WTC11 (cell line): ENCODE measurements at regions not wholly inside any gene's neighbourhood (a gene's known extent, or its start where the extent isn't known, plus 50 kb on each side); places are given as distances from the start of the nearest gene placed in this dataset.

Experiments
- ATAC-seq: fragments of 200-7000 bp; cut with Tn5 transposase; 2 replicates; pipeline ENCODE4 v1.10.0; 2021; ENCODE audit warnings: mild to moderate bottlenecking, moderate library complexity
- CTCF ChIA-PET: fragments of 300-600 bp; sonication (Branson Sonifier 250); formaldehyde crosslinking; loops from one replicate; lab custom pipeline; 2021; ENCODE audit warnings: antibody characterized with exemption; lab: Charles Lee
- POLR2A ChIA-PET: fragments of 350-600 bp; sonication (Branson Sonifier 250); formaldehyde crosslinking; loops from one replicate; lab custom pipeline; 2021; ENCODE audit warnings: antibody characterized with exemption; lab: Charles Lee
- DNase-seq: peaks from one replicate; pipeline ENCODE4 v3.0.0; 2021; ENCODE audit warnings: low spot score
- H3K27ac Mint-ChIP-seq: 2 replicates; pipeline ENCODE4 v1.8.0; 2021; ENCODE audit warnings: mixed read lengths
- H3K27me3 Mint-ChIP-seq: 2 replicates; pipeline ENCODE4 v1.8.0; 2021; ENCODE audit warnings: low read depth, mild to moderate bottlenecking, moderate library complexity, mixed read lengths
- H3K36me3 Mint-ChIP-seq: 2 replicates; pipeline ENCODE4 v1.8.0; 2021; ENCODE audit warnings: mixed read lengths
- H3K4me1 Mint-ChIP-seq: 2 replicates; pipeline ENCODE4 v1.8.0; 2022; ENCODE audit warnings: mixed read lengths
- H3K4me3 Mint-ChIP-seq: 2 replicates; pipeline ENCODE4 v1.8.0; 2021; ENCODE audit warnings: mild to moderate bottlenecking, moderate library complexity, mixed read lengths
- H3K9me3 Mint-ChIP-seq: 2 replicates; pipeline ENCODE4 v1.8.0; 2021; ENCODE audit warnings: mixed read lengths
- ATF1 ChIP-seq: sonication (generic); formaldehyde crosslinking; IDR thresholded peaks from 2 replicates; pipeline ENCODE4 v1.8.1; 2023; ENCODE audit warnings: mild to moderate bottlenecking, moderate library complexity, missing genetic modification reagents
- ETV6 ChIP-seq: sonication (generic); formaldehyde crosslinking; IDR thresholded peaks from 2 replicates; pipeline ENCODE4 v1.8.1; 2022; ENCODE audit warnings: mild to moderate bottlenecking, missing genetic modification reagents
- FOXJ3 ChIP-seq: sonication (generic); formaldehyde crosslinking; IDR thresholded peaks from 2 replicates; pipeline ENCODE4 v1.9.0; 2021; ENCODE audit warnings: missing genetic modification reagents, mild to moderate bottlenecking, borderline replicate concordance
- FOXK1 ChIP-seq: sonication (generic); formaldehyde crosslinking; IDR thresholded peaks from 2 replicates; pipeline ENCODE4 v1.8.0; 2022; ENCODE audit warnings: mild to moderate bottlenecking, moderate library complexity, missing genetic modification reagents
- GABPB1 ChIP-seq: sonication (generic); formaldehyde crosslinking; IDR thresholded peaks from 2 replicates; pipeline ENCODE4 v1.8.1; 2023; ENCODE audit warnings: mild to moderate bottlenecking, missing genetic modification reagents
- GRHL2 ChIP-seq: fragments of 250-450 bp; sonication (Bioruptor Pico); IDR thresholded peaks from 2 replicates; pipeline ENCODE4 v1.8.0; 2022; ENCODE audit warnings: mild to moderate bottlenecking, moderate library complexity; ENCODE audit not compliant: insufficient replicate concordance, severe bottlenecking
- GTF2I ChIP-seq: fragments of 250-450 bp; sonication (Bioruptor Pico); conservative IDR thresholded peaks from 2 replicates; pipeline ENCODE4 v1.4.0; 2021; ENCODE audit warnings: mild to moderate bottlenecking
- IRF2 ChIP-seq: sonication (generic); formaldehyde crosslinking; IDR thresholded peaks from 2 replicates; pipeline ENCODE4 v1.8.0; 2022; ENCODE audit warnings: low read depth, missing genetic modification reagents, borderline replicate concordance
- KAT7 ChIP-seq: sonication (generic); formaldehyde crosslinking; IDR thresholded peaks from 2 replicates; pipeline ENCODE4 v1.8.1; 2023; ENCODE audit warnings: missing genetic modification reagents, mild to moderate bottlenecking, borderline replicate concordance
- MXD4 ChIP-seq: fragments of 250-450 bp; sonication (Bioruptor Pico); IDR thresholded peaks from 2 replicates; pipeline ENCODE4 v1.8.0; 2021; ENCODE audit warnings: mild to moderate bottlenecking, moderate library complexity, borderline replicate concordance
- NFYB ChIP-seq: sonication (generic); formaldehyde crosslinking; conservative IDR thresholded peaks from 2 replicates; pipeline ENCODE4 v1.8.0; 2022; ENCODE audit warnings: low read depth, missing genetic modification reagents
- SOX15 ChIP-seq: fragments of 250-450 bp; sonication (Bioruptor Pico); IDR thresholded peaks from 2 replicates; pipeline ENCODE4 v1.9.0; 2021; ENCODE audit warnings: mild to moderate bottlenecking
- SP1 ChIP-seq: sonication (generic); formaldehyde crosslinking; conservative IDR thresholded peaks from 2 replicates; pipeline ENCODE4 v1.8.1; 2022; ENCODE audit warnings: missing genetic modification reagents
- TCF7 ChIP-seq: sonication (generic); formaldehyde crosslinking; IDR thresholded peaks from 2 replicates; pipeline ENCODE4 v1.8.0; 2022; ENCODE audit warnings: mild to moderate bottlenecking, low read depth, missing genetic modification reagents, moderate library complexity
- TEAD1 ChIP-seq: sonication (generic); formaldehyde crosslinking; IDR thresholded peaks from 2 replicates; pipeline ENCODE4 v1.8.0; 2022; ENCODE audit warnings: mild to moderate bottlenecking, missing genetic modification reagents
- TEAD4 ChIP-seq: sonication (generic); formaldehyde crosslinking; IDR thresholded peaks from 2 replicates; pipeline ENCODE4 v1.8.0; 2022; ENCODE audit warnings: mild to moderate bottlenecking, missing genetic modification reagents
- ZBTB21 ChIP-seq: sonication (generic); formaldehyde crosslinking; IDR thresholded peaks from 2 replicates; pipeline ENCODE4 v1.8.1; 2023; ENCODE audit warnings: mild to moderate bottlenecking, missing genetic modification reagents, borderline replicate concordance
- ZNF317 ChIP-seq: sonication (generic); formaldehyde crosslinking; IDR thresholded peaks from 2 replicates; pipeline ENCODE4 v1.8.1; 2023; ENCODE audit warnings: low read depth, mild to moderate bottlenecking, moderate library complexity, missing genetic modification reagents, borderline replicate concordance
- ZNF423 ChIP-seq: fragments of 250-450 bp; sonication (Bioruptor Pico); IDR thresholded peaks from 2 replicates; pipeline ENCODE4 v2.1.2; 2022; ENCODE audit warnings: mild to moderate bottlenecking, moderate library complexity
- TF ChIP-seq, protein P1 (sequence below): sonication (generic); formaldehyde crosslinking; IDR thresholded peaks from 2 replicates; pipeline ENCODE4 v1.8.1; 2022; ENCODE audit warnings: mild to moderate bottlenecking, moderate library complexity, missing genetic modification reagents
- TF ChIP-seq, protein P2 (sequence below): sonication (generic); formaldehyde crosslinking; IDR thresholded peaks from 2 replicates; pipeline ENCODE4 v1.8.0; 2022; ENCODE audit warnings: mild to moderate bottlenecking, missing genetic modification reagents
- TF ChIP-seq, protein P3 (sequence below): sonication (generic); formaldehyde crosslinking; IDR thresholded peaks from 2 replicates; pipeline ENCODE4 v1.8.1; 2023; ENCODE audit warnings: mild to moderate bottlenecking, missing genetic modification reagents, moderate library complexity
- TF ChIP-seq, protein P4 (sequence below): sonication (generic); formaldehyde crosslinking; IDR thresholded peaks from 2 replicates; pipeline ENCODE4 v1.8.0; 2022; ENCODE audit warnings: mild to moderate bottlenecking, missing genetic modification reagents
- TF ChIP-seq, protein P5 (sequence below): sonication (generic); formaldehyde crosslinking; IDR thresholded peaks from 2 replicates; pipeline ENCODE4 v1.8.0; 2023; ENCODE audit warnings: missing genetic modification reagents, mild to moderate bottlenecking, borderline replicate concordance
- TF ChIP-seq, protein P6 (sequence below): fragments of 200-600 bp; IDR thresholded peaks from 2 replicates; pipeline ENCODE4 v1.8.0; 2022; ENCODE audit warnings: antibody characterized with exemption
- TF ChIP-seq, protein P7 (sequence below): sonication (generic); formaldehyde crosslinking; IDR thresholded peaks from 2 replicates; pipeline ENCODE4 v1.8.0; 2022; ENCODE audit warnings: mild to moderate bottlenecking, missing genetic modification reagents

DNA sequence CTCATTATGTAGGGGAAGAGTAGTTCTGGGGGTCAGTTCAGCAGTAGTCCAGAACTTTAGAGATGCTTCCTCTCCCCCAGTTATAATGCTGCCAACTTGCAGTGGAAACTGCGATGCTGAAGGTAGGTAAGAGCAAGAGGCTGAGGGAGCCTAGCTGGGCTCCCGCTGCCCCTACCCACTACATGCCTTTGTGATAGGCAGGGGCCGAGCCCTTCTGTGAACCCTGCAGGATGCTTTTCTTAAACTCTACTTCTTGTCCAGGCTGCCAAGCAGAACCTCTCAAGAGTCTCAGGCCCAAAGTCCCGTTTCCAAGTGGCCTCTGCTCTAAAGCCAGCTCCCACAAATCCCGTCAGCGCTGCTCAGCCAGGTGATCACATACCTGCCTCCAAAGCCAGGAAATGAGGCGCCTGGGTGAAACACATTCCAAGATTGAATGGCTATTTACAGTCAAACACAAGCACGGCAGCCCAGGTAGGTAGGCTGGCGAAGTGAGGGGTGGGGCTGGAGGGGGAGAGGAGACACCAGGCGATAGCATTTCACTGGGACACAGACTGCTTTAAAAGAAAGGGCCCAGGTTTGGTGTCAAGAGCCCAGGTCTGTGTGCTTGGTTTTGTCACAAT, 150.7 kb downstream of the CD24 start:
- H3K27ac Mint-ChIP-seq = peak overlapping the region; percentile 97
- H3K36me3 Mint-ChIP-seq = peaks cover 7% of the 10 kb centered on the region
- H3K4me3 Mint-ChIP-seq = no peak overlapping the region
- POLR2A ChIA-PET = interaction anchor here (1.1 kb wide), 1 partner anchor 10 kb away, joined by 6 read pairs; no protein-coding TSS in a partner anchor
- CTCF ChIA-PET = no interaction called here
- H3K27me3 Mint-ChIP-seq = no peaks in the 10 kb centered on the region
- DNase-seq (peak; percentile 75), ATAC-seq (peak; percentile 99)
- H3K9me3 Mint-ChIP-seq = peaks cover 18% of the 10 kb centered on the region
- H3K4me1 Mint-ChIP-seq = peaks cover 25% of the 10 kb centered on the region
- TF ChIP-seq GRHL2 (CRISPR knock-in tag) = no peak
- no peak for TF ChIP-seq IRF2 (CRISPR knock-in tag)
- TF ChIP-seq, protein P1, sequence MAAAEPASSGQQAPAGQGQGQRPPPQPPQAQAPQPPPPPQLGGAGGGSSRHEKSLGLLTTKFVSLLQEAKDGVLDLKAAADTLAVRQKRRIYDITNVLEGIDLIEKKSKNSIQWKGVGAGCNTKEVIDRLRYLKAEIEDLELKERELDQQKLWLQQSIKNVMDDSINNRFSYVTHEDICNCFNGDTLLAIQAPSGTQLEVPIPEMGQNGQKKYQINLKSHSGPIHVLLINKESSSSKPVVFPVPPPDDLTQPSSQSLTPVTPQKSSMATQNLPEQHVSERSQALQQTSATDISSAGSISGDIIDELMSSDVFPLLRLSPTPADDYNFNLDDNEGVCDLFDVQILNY (CRISPR knock-in tag) = no peak
- TF ChIP-seq TEAD1 = peak; percentile 36; the same call in 1 of the 2 replicates
- no peak for TF ChIP-seq NFYB
- TF ChIP-seq ZNF317 (CRISPR knock-in tag) = no peak
- TF ChIP-seq FOXJ3 (CRISPR knock-in tag) = no peak
- no peak for TF ChIP-seq MXD4 (CRISPR knock-in tag)
- TF ChIP-seq, protein P2, sequence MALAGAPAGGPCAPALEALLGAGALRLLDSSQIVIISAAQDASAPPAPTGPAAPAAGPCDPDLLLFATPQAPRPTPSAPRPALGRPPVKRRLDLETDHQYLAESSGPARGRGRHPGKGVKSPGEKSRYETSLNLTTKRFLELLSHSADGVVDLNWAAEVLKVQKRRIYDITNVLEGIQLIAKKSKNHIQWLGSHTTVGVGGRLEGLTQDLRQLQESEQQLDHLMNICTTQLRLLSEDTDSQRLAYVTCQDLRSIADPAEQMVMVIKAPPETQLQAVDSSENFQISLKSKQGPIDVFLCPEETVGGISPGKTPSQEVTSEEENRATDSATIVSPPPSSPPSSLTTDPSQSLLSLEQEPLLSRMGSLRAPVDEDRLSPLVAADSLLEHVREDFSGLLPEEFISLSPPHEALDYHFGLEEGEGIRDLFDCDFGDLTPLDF (CRISPR knock-in tag) = no peak
- TF ChIP-seq, protein P3, sequence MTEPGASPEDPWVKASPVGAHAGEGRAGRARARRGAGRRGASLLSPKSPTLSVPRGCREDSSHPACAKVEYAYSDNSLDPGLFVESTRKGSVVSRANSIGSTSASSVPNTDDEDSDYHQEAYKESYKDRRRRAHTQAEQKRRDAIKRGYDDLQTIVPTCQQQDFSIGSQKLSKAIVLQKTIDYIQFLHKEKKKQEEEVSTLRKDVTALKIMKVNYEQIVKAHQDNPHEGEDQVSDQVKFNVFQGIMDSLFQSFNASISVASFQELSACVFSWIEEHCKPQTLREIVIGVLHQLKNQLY (CRISPR knock-in tag) = no peak
- peak; percentile 63; the same call in 1 of the 2 replicates for TF ChIP-seq FOXK1
- TF ChIP-seq SOX15 = no peak
- TF ChIP-seq, protein P4, sequence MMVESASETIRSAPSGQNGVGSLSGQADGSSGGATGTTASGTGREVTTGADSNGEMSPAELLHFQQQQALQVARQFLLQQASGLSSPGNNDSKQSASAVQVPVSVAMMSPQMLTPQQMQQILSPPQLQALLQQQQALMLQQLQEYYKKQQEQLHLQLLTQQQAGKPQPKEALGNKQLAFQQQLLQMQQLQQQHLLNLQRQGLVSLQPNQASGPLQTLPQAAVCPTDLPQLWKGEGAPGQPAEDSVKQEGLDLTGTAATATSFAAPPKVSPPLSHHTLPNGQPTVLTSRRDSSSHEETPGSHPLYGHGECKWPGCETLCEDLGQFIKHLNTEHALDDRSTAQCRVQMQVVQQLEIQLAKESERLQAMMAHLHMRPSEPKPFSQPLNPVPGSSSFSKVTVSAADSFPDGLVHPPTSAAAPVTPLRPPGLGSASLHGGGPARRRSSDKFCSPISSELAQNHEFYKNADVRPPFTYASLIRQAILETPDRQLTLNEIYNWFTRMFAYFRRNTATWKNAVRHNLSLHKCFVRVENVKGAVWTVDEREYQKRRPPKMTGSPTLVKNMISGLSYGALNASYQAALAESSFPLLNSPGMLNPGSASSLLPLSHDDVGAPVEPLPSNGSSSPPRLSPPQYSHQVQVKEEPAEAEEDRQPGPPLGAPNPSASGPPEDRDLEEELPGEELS = no peak
- no peak for TF ChIP-seq ETV6 (CRISPR knock-in tag)
- no peak for TF ChIP-seq TCF7
- no peak for TF ChIP-seq TEAD4 (CRISPR knock-in tag)
- TF ChIP-seq SP1 = no peak
- no peak for TF ChIP-seq ATF1 (CRISPR knock-in tag)
- TF ChIP-seq ZBTB21 (CRISPR knock-in tag) = no peak
- TF ChIP-seq KAT7 (CRISPR knock-in tag) = no peak
- TF ChIP-seq, protein P5, sequence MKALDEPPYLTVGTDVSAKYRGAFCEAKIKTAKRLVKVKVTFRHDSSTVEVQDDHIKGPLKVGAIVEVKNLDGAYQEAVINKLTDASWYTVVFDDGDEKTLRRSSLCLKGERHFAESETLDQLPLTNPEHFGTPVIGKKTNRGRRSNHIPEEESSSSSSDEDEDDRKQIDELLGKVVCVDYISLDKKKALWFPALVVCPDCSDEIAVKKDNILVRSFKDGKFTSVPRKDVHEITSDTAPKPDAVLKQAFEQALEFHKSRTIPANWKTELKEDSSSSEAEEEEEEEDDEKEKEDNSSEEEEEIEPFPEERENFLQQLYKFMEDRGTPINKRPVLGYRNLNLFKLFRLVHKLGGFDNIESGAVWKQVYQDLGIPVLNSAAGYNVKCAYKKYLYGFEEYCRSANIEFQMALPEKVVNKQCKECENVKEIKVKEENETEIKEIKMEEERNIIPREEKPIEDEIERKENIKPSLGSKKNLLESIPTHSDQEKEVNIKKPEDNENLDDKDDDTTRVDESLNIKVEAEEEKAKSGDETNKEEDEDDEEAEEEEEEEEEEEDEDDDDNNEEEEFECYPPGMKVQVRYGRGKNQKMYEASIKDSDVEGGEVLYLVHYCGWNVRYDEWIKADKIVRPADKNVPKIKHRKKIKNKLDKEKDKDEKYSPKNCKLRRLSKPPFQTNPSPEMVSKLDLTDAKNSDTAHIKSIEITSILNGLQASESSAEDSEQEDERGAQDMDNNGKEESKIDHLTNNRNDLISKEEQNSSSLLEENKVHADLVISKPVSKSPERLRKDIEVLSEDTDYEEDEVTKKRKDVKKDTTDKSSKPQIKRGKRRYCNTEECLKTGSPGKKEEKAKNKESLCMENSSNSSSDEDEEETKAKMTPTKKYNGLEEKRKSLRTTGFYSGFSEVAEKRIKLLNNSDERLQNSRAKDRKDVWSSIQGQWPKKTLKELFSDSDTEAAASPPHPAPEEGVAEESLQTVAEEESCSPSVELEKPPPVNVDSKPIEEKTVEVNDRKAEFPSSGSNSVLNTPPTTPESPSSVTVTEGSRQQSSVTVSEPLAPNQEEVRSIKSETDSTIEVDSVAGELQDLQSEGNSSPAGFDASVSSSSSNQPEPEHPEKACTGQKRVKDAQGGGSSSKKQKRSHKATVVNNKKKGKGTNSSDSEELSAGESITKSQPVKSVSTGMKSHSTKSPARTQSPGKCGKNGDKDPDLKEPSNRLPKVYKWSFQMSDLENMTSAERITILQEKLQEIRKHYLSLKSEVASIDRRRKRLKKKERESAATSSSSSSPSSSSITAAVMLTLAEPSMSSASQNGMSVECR (CRISPR knock-in tag) = no peak
- no peak for TF ChIP-seq GABPB1 (CRISPR knock-in tag)
- TF ChIP-seq, protein P6, sequence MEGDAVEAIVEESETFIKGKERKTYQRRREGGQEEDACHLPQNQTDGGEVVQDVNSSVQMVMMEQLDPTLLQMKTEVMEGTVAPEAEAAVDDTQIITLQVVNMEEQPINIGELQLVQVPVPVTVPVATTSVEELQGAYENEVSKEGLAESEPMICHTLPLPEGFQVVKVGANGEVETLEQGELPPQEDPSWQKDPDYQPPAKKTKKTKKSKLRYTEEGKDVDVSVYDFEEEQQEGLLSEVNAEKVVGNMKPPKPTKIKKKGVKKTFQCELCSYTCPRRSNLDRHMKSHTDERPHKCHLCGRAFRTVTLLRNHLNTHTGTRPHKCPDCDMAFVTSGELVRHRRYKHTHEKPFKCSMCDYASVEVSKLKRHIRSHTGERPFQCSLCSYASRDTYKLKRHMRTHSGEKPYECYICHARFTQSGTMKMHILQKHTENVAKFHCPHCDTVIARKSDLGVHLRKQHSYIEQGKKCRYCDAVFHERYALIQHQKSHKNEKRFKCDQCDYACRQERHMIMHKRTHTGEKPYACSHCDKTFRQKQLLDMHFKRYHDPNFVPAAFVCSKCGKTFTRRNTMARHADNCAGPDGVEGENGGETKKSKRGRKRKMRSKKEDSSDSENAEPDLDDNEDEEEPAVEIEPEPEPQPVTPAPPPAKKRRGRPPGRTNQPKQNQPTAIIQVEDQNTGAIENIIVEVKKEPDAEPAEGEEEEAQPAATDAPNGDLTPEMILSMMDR = no peak
- TF ChIP-seq ZNF423 (CRISPR knock-in tag) = no peak
- TF ChIP-seq, protein P7, sequence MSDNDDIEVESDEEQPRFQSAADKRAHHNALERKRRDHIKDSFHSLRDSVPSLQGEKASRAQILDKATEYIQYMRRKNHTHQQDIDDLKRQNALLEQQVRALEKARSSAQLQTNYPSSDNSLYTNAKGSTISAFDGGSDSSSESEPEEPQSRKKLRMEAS (CRISPR knock-in tag) = peak; percentile 44; the same call in 1 of the 2 replicates
- no peak for TF ChIP-seq GTF2I (CRISPR knock-in tag)
